ENCODE measurements at regions not wholly inside any gene's neighbourhood (a gene's known extent, or its start where the extent isn't known, plus 50 kb on each side); places are given as distances from the start of the nearest gene placed in this dataset.
A peak's percentile ranks its signal among the peaks of the same experiment; 100 is the strongest.

DNA sequence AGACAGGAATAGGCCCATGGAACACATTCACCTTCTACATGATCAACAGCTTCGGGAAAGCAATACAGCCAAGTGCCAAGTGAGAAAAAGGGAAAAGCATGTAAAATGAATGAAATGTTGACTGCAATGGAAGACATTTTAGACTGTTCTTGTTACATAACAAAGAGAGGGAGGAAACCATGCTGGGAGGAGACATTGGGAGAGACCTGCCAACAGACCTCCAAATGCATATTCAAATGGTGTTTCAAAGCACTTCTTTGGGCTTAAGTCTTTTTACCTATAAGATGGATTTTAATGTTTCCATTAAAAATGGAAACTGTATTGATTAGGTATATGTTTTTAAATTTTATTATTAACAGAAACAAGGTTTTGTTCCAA, 350.0 kb upstream of the THBS1 start:
- no peaks in the 10 kb centered on the region for H4K20me1 ChIP-seq (ENCODE audit: insufficient read depth, low read length)
- H3K9ac ChIP-seq (ENCODE audit: low read length) = no peak overlapping the region
- no peaks in the 10 kb centered on the region for H3K27me3 ChIP-seq (ENCODE audit: low read depth, low read length)
- H3K4me2 ChIP-seq (ENCODE audit: low read length) = no peak overlapping the region
- no peak overlapping the region for H3K4me3 ChIP-seq (ENCODE audit: low read length)
- no peak overlapping the region for H2AFZ ChIP-seq (ENCODE audit: low read depth, low read length)
- no peak for TF ChIP-seq EZH2phosphoT487 (IDR thresholded peaks at IDR 0.05; ENCODE audit: low read depth)
- TF ChIP-seq, protein P1, sequence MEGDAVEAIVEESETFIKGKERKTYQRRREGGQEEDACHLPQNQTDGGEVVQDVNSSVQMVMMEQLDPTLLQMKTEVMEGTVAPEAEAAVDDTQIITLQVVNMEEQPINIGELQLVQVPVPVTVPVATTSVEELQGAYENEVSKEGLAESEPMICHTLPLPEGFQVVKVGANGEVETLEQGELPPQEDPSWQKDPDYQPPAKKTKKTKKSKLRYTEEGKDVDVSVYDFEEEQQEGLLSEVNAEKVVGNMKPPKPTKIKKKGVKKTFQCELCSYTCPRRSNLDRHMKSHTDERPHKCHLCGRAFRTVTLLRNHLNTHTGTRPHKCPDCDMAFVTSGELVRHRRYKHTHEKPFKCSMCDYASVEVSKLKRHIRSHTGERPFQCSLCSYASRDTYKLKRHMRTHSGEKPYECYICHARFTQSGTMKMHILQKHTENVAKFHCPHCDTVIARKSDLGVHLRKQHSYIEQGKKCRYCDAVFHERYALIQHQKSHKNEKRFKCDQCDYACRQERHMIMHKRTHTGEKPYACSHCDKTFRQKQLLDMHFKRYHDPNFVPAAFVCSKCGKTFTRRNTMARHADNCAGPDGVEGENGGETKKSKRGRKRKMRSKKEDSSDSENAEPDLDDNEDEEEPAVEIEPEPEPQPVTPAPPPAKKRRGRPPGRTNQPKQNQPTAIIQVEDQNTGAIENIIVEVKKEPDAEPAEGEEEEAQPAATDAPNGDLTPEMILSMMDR (IDR thresholded peaks at IDR 0.05; ENCODE audit: low read depth, low read length) = no peak
- H3K4me1 ChIP-seq (ENCODE audit: low read length) = peaks cover 36% of the 10 kb centered on the region
- H3K9me3 ChIP-seq (ENCODE audit: insufficient read depth, low read length) = peaks cover 10% of the 10 kb centered on the region; the same call in 1 of the 2 replicates
- H3K36me3 ChIP-seq (replicated peaks; ENCODE audit: low read depth, low read length) = peaks cover 8% of the 10 kb centered on the region
- H3K27ac ChIP-seq (ENCODE audit: low read length) = no peak overlapping the region
- H3K79me2 ChIP-seq (ENCODE audit: low read length) = no peaks in the 10 kb centered on the region

DNA sequence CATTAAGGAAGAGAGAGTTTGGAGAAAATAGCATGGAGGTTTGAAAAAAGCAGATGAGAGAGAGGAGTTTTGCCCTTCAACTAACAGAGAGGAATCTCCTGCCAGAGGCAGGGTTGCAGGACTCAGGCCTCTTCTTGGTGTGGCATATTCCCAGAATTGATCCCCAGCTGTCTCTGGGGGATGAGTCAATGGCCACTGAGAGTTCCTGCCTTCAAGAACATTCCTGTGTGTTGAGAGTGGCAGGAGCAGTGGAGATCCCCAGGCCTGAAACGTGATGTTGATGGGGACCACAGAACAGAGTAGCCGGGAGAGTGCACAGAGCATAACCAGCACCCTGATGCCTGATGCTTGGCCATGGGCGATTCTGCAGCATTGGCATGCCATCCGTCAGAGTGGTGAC, 348.4 kb upstream of the THBS1 start:
- Histone ChIP-seq H4K20me1 (ENCODE audit: insufficient read depth, low read length) (no peaks in the 10 kb centered on the region), H3K27ac (ENCODE audit: low read length) (no peak overlapping the region), H3K4me3 (ENCODE audit: low read length) (no peak overlapping the region), H3K27me3 (ENCODE audit: low read depth, low read length) (no peaks in the 10 kb centered on the region), H3K4me1 (ENCODE audit: low read length) (peaks cover 34% of the 10 kb centered on the region), H3K9me3 (ENCODE audit: insufficient read depth, low read length) (no peaks in the 10 kb centered on the region), H3K36me3 (replicated peaks; ENCODE audit: low read depth, low read length) (peaks cover 7% of the 10 kb centered on the region), H3K4me2 (ENCODE audit: low read length) (no peak overlapping the region), H3K79me2 (ENCODE audit: low read length) (no peaks in the 10 kb centered on the region), H3K9ac (ENCODE audit: low read length) (no peak overlapping the region), H2AFZ (ENCODE audit: low read depth, low read length) (no peak overlapping the region; the same call in 1 of the 2 replicates)
- TF ChIP-seq, protein P1 (IDR thresholded peaks at IDR 0.05; ENCODE audit: low read depth, low read length) = no peak
- TF ChIP-seq EZH2phosphoT487 (IDR thresholded peaks at IDR 0.05; ENCODE audit: low read depth) = no peak

DNA sequence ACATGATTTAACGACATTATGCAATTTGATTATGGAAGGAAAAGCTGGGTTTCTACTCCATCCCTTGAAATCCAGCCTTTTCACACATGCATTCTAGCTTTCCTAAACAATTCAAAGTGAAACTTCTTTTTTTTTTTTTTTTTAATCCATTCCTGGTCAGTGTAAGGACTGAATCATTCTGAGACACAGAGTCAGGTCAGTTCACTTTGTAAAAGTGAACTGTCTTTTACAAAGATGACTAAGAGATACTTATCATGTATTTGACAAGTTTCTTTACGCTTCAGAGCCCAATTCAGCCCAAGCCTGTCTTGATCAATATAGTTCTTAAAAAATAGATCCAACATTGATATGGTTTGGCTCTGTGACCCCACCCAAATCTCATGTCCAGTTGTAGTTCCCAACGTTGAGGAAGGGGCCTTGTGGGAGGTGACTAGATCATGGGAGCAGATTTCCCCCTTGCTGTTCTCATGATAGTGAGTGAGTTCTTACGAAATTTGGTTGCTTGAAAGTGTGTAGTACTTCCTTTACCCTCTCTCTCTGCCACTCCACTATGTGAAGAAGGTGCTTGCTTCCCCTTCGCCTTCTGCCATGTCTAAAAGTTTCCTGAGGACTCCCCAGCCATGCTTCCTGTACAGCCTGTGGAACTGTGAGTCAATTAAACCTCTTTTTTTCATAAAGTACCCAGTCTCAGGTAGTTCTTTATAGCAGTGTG, 345.6 kb upstream of the THBS1 start:
- H3K27me3 ChIP-seq (ENCODE audit: low read depth, low read length) = no peaks in the 10 kb centered on the region
- H2AFZ ChIP-seq (ENCODE audit: low read depth, low read length) = peak overlapping the region; percentile 76; the same call in 1 of the 2 replicates
- peak overlapping the region; percentile 55; the same call in 1 of the 2 replicates for H3K9ac ChIP-seq (ENCODE audit: low read length)
- no peak for TF ChIP-seq EZH2phosphoT487 (IDR thresholded peaks at IDR 0.05; ENCODE audit: low read depth)
- TF ChIP-seq, protein P1 (IDR thresholded peaks at IDR 0.05; ENCODE audit: low read depth, low read length) = no peak
- peak overlapping the region; percentile 58 for H3K4me3 ChIP-seq (ENCODE audit: low read length)
- peak overlapping the region; percentile 82 for H3K4me2 ChIP-seq (ENCODE audit: low read length)
- H3K36me3 ChIP-seq (replicated peaks; ENCODE audit: low read depth, low read length) = peaks cover 7% of the 10 kb centered on the region
- no peaks in the 10 kb centered on the region for H3K9me3 ChIP-seq (ENCODE audit: insufficient read depth, low read length)
- no peaks in the 10 kb centered on the region for H3K79me2 ChIP-seq (ENCODE audit: low read length)
- peaks cover 34% of the 10 kb centered on the region for H3K4me1 ChIP-seq (ENCODE audit: low read length)
- peak overlapping the region; percentile 96 for H3K27ac ChIP-seq (ENCODE audit: low read length)
- no peaks in the 10 kb centered on the region for H4K20me1 ChIP-seq (ENCODE audit: insufficient read depth, low read length)

DNA sequence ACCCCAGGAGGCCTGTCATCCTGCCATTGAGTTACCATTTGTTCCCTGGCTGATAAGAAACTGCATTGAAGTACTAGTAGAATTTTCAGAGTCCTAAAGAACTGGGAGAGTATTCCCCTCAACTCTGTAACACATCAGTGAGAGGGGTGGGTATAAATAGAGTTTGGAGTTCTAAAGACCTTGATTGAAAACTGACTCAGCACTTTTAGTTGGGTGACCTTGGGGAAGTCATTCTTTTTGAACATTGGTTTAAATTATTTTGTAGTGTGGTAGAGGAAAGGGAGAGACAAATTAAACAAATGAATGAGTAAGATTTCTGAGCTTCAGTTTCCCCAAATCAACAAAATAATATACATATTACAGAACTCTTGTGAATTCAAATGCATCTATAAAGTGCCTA, 344.5 kb upstream of the THBS1 start:
- H3K27me3 ChIP-seq (ENCODE audit: low read depth, low read length) = no peaks in the 10 kb centered on the region
- peak overlapping the region; percentile 96 for H3K27ac ChIP-seq (ENCODE audit: low read length)
- peaks cover 7% of the 10 kb centered on the region for H3K36me3 ChIP-seq (replicated peaks; ENCODE audit: low read depth, low read length)
- H2AFZ ChIP-seq (ENCODE audit: low read depth, low read length) = no peak overlapping the region
- TF ChIP-seq, protein P1 (IDR thresholded peaks at IDR 0.05; ENCODE audit: low read depth, low read length) = no peak
- TF ChIP-seq EZH2phosphoT487 (IDR thresholded peaks at IDR 0.05; ENCODE audit: low read depth) = no peak
- peak overlapping the region; percentile 82; the same call in 1 of the 2 replicates for H3K4me2 ChIP-seq (ENCODE audit: low read length)
- H3K9ac ChIP-seq (ENCODE audit: low read length) = no peak overlapping the region
- peaks cover 34% of the 10 kb centered on the region for H3K4me1 ChIP-seq (ENCODE audit: low read length)
- H3K4me3 ChIP-seq (ENCODE audit: low read length) = 0 out of 2 replicates have a peak overlapping the region, but pooled peaks have one; percentile 58
- H4K20me1 ChIP-seq (ENCODE audit: insufficient read depth, low read length) = no peaks in the 10 kb centered on the region
- no peaks in the 10 kb centered on the region for H3K9me3 ChIP-seq (ENCODE audit: insufficient read depth, low read length)
- no peaks in the 10 kb centered on the region for H3K79me2 ChIP-seq (ENCODE audit: low read length)

Measured in OCI-LY3 (cell line).